OCI-LY1 (cell line): ENCODE measurements at regions not wholly inside any gene's neighbourhood (a gene's known extent, or its start where the extent isn't known, plus 50 kb on each side); places are given as distances from the start of the nearest gene placed in this dataset.

ENCODE experiments used
- H2AFZ ChIP-seq: fragments of 200-600 bp; sonication (generic), shearing (Covaris generic); 2 replicates; pipeline ENCODE4 v1.6.0; 2014; ENCODE audit warnings: antibody characterized with exemption, mild to moderate bottlenecking, low read length
- H3F3A ChIP-seq: fragments of 200-600 bp; sonication (generic), shearing (Covaris generic); 2 replicates; pipeline ENCODE4 v1.6.0; 2014; ENCODE audit warnings: mild to moderate bottlenecking, antibody characterized with exemption, low read length, moderate library complexity; ENCODE audit not compliant: insufficient read depth
- H3K27ac ChIP-seq: fragments of 200-600 bp; sonication (generic); 2 replicates; pipeline ENCODE4 v1.5.1; 2014; ENCODE audit warnings: low read length, mixed run types, mild to moderate bottlenecking, low read depth; ENCODE audit not compliant: poor library complexity, severe bottlenecking
- H3K27me3 ChIP-seq: fragments of 200-600 bp; sonication (generic); 2 replicates; pipeline ENCODE4 v1.6.0; 2014; ENCODE audit warnings: antibody characterized with exemption, mild to moderate bottlenecking, low read length, moderate library complexity; ENCODE audit not compliant: insufficient read depth
- H3K36me3 ChIP-seq: fragments of 200-600 bp; sonication (generic); 2 replicates; pipeline ENCODE4 v1.6.1; 2014; ENCODE audit warnings: mild to moderate bottlenecking, antibody characterized with exemption, low read length, moderate library complexity, mixed read lengths; ENCODE audit not compliant: insufficient read depth
- H3K4me1 ChIP-seq: fragments of 200-600 bp; sonication (generic); 2 replicates; pipeline ENCODE4 v1.5.1; 2014; ENCODE audit warnings: mild to moderate bottlenecking, low read length, moderate library complexity; ENCODE audit not compliant: insufficient read depth, severe bottlenecking
- H3K4me2 ChIP-seq: fragments of 200-600 bp; sonication (generic), shearing (Covaris generic); 2 replicates; pipeline ENCODE4 v1.6.1; 2014; ENCODE audit warnings: low read length
- H3K4me3 ChIP-seq: fragments of 200-600 bp; sonication (generic); 2 replicates; pipeline ENCODE4 v1.5.1; 2014; ENCODE audit warnings: low read length, low read depth, mild to moderate bottlenecking, mixed read lengths; ENCODE audit not compliant: poor library complexity, severe bottlenecking
- H3K79me2 ChIP-seq: fragments of 200-600 bp; shearing (Covaris generic); 2 replicates; pipeline ENCODE4 v1.6.1; 2016; ENCODE audit warnings: mixed run types, low read length, mixed read lengths; ENCODE audit not compliant: insufficient read depth
- H3K9ac ChIP-seq: fragments of 200-600 bp; sonication (generic), shearing (Covaris generic); 2 replicates; pipeline ENCODE4 v1.6.1; 2014; ENCODE audit warnings: mild to moderate bottlenecking, low read length, mixed read lengths
- H3K9me2 ChIP-seq: fragments of 200-600 bp; sonication (generic), shearing (Covaris generic); 2 replicates; pipeline ENCODE4 v1.6.1; 2014; ENCODE audit warnings: low read depth, mild to moderate bottlenecking, low read length, mixed read lengths
- H3K9me3 ChIP-seq: fragments of 200-600 bp; shearing (Covaris generic); 2 replicates; pipeline ENCODE4 v1.6.1; 2014; ENCODE audit warnings: low read length, mixed read lengths
- H4K20me1 ChIP-seq: fragments of 200-600 bp; sonication (generic), shearing (Covaris generic); 2 replicates; pipeline ENCODE4 v1.6.0; 2016; ENCODE audit warnings: mild to moderate bottlenecking, low read length; ENCODE audit not compliant: insufficient read depth
- CTCF ChIP-seq: fragments of 200-600 bp; sonication (generic), shearing (Covaris generic); IDR thresholded peaks from 2 replicates; pipeline ENCODE4 v1.5.1; 2017; ENCODE audit warnings: mild to moderate bottlenecking, antibody characterized with exemption, low read length, moderate library complexity, mixed read lengths
- EZH2 ChIP-seq: fragments of 200-600 bp; sonication (generic), shearing (Covaris generic); IDR thresholded peaks from 2 replicates; pipeline ENCODE4 v1.8.0; 2017; ENCODE audit warnings: borderline replicate concordance, mixed run types, mild to moderate bottlenecking, antibody characterized with exemption, low read length, moderate library complexity, mixed read lengths

GRCh38 chr11:95459291-95460042 is 228.5 kb upstream of the SESN3 start:
- Histone ChIP-seq H3K4me2 (no peak overlapping the region), H3K4me3 (no peak overlapping the region), H3K79me2 (no peaks in the 10 kb centered on the region), H3K36me3 (no peaks in the 10 kb centered on the region), H3F3A (no peaks in the 10 kb centered on the region), H3K9me3 (no peaks in the 10 kb centered on the region), H2AFZ (no peak overlapping the region), H4K20me1 (no peaks in the 10 kb centered on the region), H3K9ac (no peak overlapping the region), H3K4me1 (no peaks in the 10 kb centered on the region), H3K27ac (no peak overlapping the region), H3K27me3 (no peaks in the 10 kb centered on the region), H3K9me2 (no peaks in the 10 kb centered on the region)
- TF ChIP-seq CTCF (no peak), EZH2 (no peak)

- Histone ChIP-seq H3K36me3 (no peaks in the 10 kb centered on the region), H3K9ac (no peak overlapping the region), H3K4me2 (no peak overlapping the region), H2AFZ (no peak overlapping the region), H3K4me3 (no peak overlapping the region), H3K9me3 (no peaks in the 10 kb centered on the region), H3K9me2 (no peaks in the 10 kb centered on the region), H4K20me1 (no peaks in the 10 kb centered on the region), H3K27me3 (no peaks in the 10 kb centered on the region), H3K79me2 (no peaks in the 10 kb centered on the region), H3K4me1 (no peaks in the 10 kb centered on the region), H3F3A (no peaks in the 10 kb centered on the region), H3K27ac (no peak overlapping the region)
- no peak for TF ChIP-seq EZH2
- no peak for TF ChIP-seq CTCF
Measured at GRCh38 chr11:95456714-95457491, 225.9 kb upstream of the SESN3 start.

GRCh38 chr11:95455228-95455970 is 224.4 kb upstream of the SESN3 start:
- Histone ChIP-seq H3F3A (no peaks in the 10 kb centered on the region), H3K4me1 (no peaks in the 10 kb centered on the region), H3K36me3 (no peaks in the 10 kb centered on the region), H3K27me3 (no peaks in the 10 kb centered on the region), H3K79me2 (no peaks in the 10 kb centered on the region), H4K20me1 (no peaks in the 10 kb centered on the region), H3K4me2 (no peak overlapping the region), H3K9me3 (no peaks in the 10 kb centered on the region), H3K9me2 (no peaks in the 10 kb centered on the region), H3K9ac (no peak overlapping the region), H2AFZ (no peak overlapping the region), H3K27ac (no peak overlapping the region), H3K4me3 (no peak overlapping the region)
- TF ChIP-seq CTCF (no peak), EZH2 (no peak)
